ENCODE measurements at regions not wholly inside any gene's neighbourhood (a gene's known extent, or its start where the extent isn't known, plus 50 kb on each side); places are given as distances from the start of the nearest gene placed in this dataset.
"Not testable (repeated sequence)": the region's sequence is repeated elsewhere in the genome, so short reads cannot be mapped to it uniquely, and the experiment has no call there.

GRCh38 chr3:177339220-177339703 is 142.0 kb upstream of the TBL1XR1 start:
- TF ChIP-seq PATZ1 (CRISPR knock-in tag; IDR thresholded peaks at IDR 0.05; ENCODE audit: borderline replicate concordance); TOX (CRISPR knock-in tag; IDR thresholded peaks at IDR 0.05; ENCODE audit: borderline replicate concordance); ZC3H10 (CRISPR knock-in tag; IDR thresholded peaks at IDR 0.05); ARNTL (CRISPR knock-in tag; IDR thresholded peaks at IDR 0.05; ENCODE audit: borderline replicate concordance, low read depth); SNAI2 (CRISPR knock-in tag; IDR thresholded peaks at IDR 0.05); CSDC2 (CRISPR knock-in tag; IDR thresholded peaks at IDR 0.05); GLIS3 (CRISPR knock-in tag; IDR thresholded peaks at IDR 0.05); ZFP3 (CRISPR knock-in tag; IDR thresholded peaks at IDR 0.05); CSRNP3 (CRISPR knock-in tag; IDR thresholded peaks at IDR 0.05); ZFP30 (CRISPR knock-in tag; IDR thresholded peaks at IDR 0.05); CREB5 (CRISPR knock-in tag; IDR thresholded peaks at IDR 0.05; ENCODE audit: low read depth); ESRRG (CRISPR knock-in tag; IDR thresholded peaks at IDR 0.05); OSR1 (CRISPR knock-in tag; IDR thresholded peaks at IDR 0.05); TCF4 (CRISPR knock-in tag; IDR thresholded peaks at IDR 0.05; ENCODE audit: borderline replicate concordance): not testable (repeated sequence)

Data from SK-N-SH treated with all-trans-retinoic acid at 6 μM for 48 hours (cell line).